Epithelial cell of prostate (primary cell): ENCODE measurements at regions not wholly inside any gene's neighbourhood (a gene's known extent, or its start where the extent isn't known, plus 50 kb on each side); places are given as distances from the start of the nearest gene placed in this dataset.
"Not testable (repeated sequence)": the region's sequence is repeated elsewhere in the genome, so short reads cannot be mapped to it uniquely, and the experiment has no call there.

Source experiments
- DNase-seq: peaks from one replicate; pipeline ENCODE4 v3.0.0-alpha.2; 2011; ENCODE audit warnings: low read depth, low spot score
- H3K27ac ChIP-seq: fragments of 450-650 bp; 2 replicates; pipeline ENCODE4 v1.5.1; 2017; ENCODE audit warnings: mild to moderate bottlenecking

DNA sequence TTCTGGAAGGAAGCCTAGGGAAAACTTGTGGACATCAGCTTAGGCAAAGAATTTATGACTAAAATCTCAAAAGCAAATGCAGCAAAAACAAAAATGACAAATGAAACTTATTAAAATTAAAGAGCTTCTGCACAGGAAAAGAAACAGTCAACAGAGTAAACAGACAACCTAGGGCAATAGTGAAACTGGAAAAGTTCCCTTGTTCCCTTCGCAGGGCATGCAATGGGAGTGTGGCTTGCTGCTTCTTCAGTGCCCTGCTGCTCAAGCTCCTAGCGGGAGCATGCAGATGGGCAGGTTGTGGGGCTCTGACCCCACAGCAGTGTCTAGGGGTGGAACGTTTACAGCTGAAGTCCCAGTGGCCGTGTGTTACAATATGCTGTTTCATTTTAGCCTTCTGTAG lies 1797.4 kb downstream of the NCAM2 start:
- H3K27ac ChIP-seq = no peak overlapping the region
- DNase-seq = no peak

DNA sequence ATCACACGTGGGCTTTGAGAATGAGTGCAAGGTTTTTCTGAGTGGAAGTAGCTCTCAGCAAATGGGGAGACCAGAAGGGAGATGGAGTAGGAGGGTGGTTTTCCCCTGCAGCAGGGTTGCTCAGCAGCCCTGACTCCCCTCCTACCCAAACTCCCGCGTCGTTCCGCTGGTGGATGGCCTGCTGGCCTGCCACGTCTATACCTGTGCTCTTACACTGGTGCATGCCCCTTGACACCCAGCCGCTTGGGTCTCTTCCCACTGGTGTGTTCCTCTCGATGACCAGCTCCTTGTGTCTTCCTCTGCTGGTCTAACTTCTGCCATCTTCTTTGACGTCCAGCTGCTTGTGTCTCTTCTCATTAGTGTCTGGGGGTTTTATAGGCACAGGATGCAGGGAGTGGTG lies 1797.9 kb downstream of the NCAM2 start:
- no peak for DNase-seq
- H3K27ac ChIP-seq = no peak overlapping the region

GRCh38 chr21:22804151-22804550 lies 1805.9 kb downstream of the NCAM2 start:
- no peak overlapping the region for H3K27ac ChIP-seq
- DNase-seq = no peak

GRCh38 chr21:22806278-22806677 lies 1808.1 kb downstream of the NCAM2 start:
- no peak for DNase-seq
- no peak overlapping the region for H3K27ac ChIP-seq

- DNase-seq = no peak
- no peak overlapping the region for H3K27ac ChIP-seq
Observed at GRCh38 chr21:22813201-22813600, 1815.0 kb downstream of the NCAM2 start.

DNA sequence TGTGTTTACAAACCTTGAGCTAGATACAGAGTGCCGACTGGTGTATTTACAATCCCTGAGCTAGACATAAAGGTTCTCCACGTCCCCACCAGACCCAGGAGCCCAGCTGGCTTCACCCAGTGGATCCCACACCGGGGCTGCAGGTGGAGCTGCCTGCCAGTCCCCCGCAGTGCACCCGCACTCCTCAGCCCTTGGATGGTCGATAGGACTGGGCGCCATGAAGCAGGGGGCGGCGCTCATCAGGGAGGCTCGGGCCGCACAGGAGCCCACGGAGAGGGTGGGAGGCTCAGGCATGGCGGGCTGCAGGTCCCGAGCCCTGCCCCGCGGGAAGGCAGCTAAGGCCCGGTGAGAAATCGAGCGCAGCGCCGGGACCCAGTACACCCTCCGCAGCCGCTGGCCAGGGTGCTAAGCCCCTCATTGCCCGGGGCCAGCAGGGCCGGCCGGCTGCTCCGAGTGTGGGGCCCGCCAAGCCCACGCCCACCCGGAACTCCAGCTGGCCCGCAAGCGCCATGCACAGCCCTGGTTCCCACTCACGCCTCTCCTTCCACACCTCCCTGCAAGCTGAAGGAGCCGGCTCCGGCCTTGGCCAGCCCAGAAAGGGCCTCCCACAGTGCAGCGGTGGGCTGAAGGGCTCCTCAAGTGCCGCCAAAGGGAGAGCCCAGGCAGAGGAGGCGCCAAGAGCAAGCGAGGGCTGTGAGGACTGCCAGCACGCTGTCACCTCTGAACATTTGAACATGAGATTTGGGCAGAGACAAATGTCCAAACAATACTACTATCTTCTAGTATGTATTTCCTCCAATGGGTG lies 1820.7 kb downstream of the NCAM2 start:
- not testable (repeated sequence) for DNase-seq, H3K27ac ChIP-seq

GRCh38 chr21:22827422-22827821 lies 1829.2 kb downstream of the NCAM2 start:
- no peak for DNase-seq
- H3K27ac ChIP-seq = no peak overlapping the region

DNA sequence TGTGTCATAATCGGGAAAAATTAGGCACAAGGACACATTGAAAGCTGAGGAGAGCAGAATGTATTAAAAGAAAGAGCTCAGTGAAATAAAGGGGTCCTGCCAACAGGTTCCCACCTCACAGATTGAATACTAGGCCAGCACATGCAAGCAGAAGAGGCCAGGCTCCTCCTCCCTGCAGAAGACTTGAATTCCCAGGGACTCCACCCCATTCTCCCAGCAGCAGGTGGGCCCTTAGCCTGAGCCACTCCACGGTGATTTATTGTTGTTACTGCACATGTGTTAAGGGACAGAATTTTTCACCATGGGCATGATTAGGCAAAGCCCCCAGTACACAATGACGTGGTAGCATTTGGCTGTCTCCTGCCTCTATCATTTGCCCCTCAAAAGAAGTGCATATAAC lies 1844.7 kb downstream of the NCAM2 start:
- no peak for DNase-seq
- H3K27ac ChIP-seq = no peak overlapping the region

DNA sequence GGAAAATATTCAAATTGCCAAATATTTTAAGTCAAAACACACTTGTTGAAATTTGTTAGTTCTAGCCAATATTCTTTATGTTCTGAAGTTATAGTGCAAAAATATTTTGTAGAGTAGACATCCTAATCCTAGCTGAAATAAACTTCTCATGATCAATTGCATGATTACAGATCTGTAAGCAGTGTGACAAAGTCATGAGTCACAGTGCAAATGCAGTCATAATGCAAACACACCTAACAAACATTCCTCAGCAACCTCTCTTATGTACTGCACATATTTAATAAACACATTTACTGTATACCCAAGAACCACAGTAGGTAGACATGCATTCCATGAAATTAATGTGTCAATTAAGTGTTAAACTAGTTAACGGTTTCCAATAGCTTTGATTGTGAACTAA lies 1857.4 kb downstream of the NCAM2 start:
- peak; percentile 49 for DNase-seq

DNA sequence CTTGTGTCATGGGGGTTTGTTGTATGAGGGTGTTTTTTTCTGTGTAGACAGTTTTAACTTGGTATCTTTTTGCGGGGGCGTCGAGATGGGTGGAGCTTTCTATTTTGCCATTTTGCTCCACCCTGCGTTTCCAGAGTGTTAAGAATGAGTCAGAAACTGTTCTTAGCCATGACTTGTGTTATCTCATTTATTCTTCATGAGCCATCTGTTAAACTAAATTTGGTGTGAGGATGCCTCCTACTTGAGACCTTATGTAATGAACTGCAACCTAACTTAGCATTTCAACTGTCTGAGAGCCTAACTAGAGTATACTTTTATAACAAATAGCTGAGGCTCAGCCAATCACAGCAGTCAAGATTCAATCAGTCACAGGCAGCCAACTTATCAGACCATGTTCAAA lies 1873.5 kb downstream of the NCAM2 start:
- no peak overlapping the region for H3K27ac ChIP-seq
- no peak for DNase-seq

More for the DNA sequence above, 1857.4 kb downstream of the NCAM2 start:
- no peak overlapping the region for H3K27ac ChIP-seq

- H3K27ac ChIP-seq = no peak overlapping the region
- no peak for DNase-seq
Observed at GRCh38 chr21:22880573-22880972, 1882.4 kb downstream of the NCAM2 start.

- no peak overlapping the region for H3K27ac ChIP-seq
- no peak for DNase-seq
Observed at GRCh38 chr21:22881131-22881530, 1882.9 kb downstream of the NCAM2 start.

- DNase-seq = no peak
- H3K27ac ChIP-seq = peak overlapping the region; percentile 20
Observed at GRCh38 chr21:22885079-22885478, 1886.9 kb downstream of the NCAM2 start.

DNA sequence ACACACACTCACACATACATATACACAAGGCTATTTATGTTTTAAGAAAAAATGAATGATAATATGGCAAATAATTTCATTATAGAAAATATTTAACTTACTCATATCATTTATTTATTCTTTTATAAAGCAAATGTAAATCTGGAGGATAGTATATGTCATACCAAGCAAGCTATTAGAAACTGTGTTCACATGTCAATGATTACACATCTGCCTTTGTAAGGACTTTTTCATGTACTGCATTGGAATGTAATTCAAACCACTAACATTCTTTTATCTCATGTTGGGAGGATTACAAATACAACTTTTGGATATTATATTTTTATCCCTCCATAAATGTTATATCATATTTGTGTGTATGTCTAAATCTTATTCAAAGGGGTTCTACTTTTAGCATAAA lies 1887.4 kb downstream of the NCAM2 start:
- no peak for DNase-seq

DNA sequence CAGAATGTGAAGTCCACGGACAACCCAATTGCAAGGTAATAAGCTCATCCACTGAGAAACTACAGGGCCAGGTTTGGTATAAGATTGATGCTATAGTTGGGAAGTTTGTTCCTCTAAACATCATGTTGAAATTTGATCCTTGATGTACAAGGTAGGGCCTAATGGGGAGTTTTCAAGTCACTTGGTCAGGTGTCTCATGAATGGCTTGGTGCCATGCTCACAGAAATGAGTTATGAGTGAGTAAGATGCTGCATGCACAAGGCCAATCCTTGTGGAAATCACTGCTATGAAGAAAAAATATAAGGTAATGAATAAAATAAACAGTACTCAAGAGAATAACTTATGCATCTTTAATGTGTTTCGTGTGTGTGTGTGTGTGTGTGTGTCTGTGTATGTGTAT lies 1891.2 kb downstream of the NCAM2 start:
- H3K27ac ChIP-seq = no peak overlapping the region
- DNase-seq = no peak

More for the DNA sequence above, 1887.4 kb downstream of the NCAM2 start:
- peak overlapping the region; percentile 20 for H3K27ac ChIP-seq

DNA sequence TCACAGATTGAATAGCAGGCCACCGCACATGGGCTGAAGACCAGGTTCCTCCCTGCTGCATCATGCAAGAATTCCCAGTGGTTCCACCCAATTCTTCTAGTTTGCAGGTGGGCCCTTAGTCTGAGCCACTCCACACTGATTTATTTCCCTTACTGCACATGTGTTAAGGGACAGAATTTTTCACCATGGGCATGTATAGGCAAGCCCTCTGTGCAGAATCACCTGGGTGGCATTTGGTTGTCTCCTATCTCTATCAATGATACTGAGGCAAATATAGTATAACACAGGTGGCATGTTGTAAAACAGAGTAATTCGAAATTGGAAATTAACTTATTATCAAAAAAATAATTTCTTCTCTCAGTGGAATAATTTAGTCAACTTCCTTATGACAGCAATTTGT lies 1892.4 kb downstream of the NCAM2 start:
- no peak overlapping the region for H3K27ac ChIP-seq
- DNase-seq = no peak

DNA sequence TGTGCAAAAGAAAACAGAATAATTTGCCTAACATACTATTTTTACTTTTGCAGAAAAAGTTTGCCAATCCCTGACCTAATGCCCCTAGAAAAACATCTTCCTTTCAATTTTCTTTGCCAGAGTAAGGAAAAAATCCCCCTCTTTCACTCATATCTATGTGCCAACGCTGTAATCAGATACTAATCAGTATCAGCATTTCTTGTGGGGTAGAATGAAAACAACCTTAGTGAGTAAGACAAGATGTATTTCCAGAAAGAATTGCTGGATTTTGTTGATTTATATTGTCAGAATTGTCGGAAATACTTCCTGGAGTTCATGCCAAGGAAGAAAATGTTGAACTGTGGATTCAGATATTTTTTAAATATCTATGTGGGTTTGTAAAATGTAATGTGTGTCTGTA lies 1893.8 kb downstream of the NCAM2 start:
- no peak for DNase-seq
- H3K27ac ChIP-seq = no peak overlapping the region

- no peak overlapping the region for H3K27ac ChIP-seq
- no peak for DNase-seq
Observed at GRCh38 chr21:22892740-22893139, 1894.5 kb downstream of the NCAM2 start.

- H3K27ac ChIP-seq = no peak overlapping the region
- no peak for DNase-seq
Observed at GRCh38 chr21:22898051-22898665, 1899.9 kb downstream of the NCAM2 start.

GRCh38 chr21:22900490-22900889 lies 1902.3 kb downstream of the NCAM2 start:
- H3K27ac ChIP-seq = peak overlapping the region; percentile 35
- DNase-seq = no peak

DNA sequence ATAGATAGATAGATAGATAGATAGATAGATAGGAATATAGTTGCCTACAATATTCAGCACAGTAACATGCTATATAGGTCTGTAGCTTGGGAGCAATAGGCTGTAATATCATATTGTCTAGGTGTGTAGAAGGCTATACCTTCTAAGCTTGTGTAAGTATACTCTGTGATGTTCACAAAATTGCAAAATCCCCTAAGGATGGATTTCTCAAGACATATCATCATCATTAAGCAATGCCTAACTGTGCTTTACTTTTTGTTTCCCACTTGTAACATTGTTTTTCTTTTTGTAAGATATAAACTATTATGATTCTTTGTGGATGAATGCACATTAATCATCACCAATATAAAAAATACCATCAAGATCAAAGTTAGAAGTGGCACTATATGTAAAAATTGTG lies 1905.6 kb downstream of the NCAM2 start:
- DNase-seq = no peak
- no peak overlapping the region for H3K27ac ChIP-seq

DNA sequence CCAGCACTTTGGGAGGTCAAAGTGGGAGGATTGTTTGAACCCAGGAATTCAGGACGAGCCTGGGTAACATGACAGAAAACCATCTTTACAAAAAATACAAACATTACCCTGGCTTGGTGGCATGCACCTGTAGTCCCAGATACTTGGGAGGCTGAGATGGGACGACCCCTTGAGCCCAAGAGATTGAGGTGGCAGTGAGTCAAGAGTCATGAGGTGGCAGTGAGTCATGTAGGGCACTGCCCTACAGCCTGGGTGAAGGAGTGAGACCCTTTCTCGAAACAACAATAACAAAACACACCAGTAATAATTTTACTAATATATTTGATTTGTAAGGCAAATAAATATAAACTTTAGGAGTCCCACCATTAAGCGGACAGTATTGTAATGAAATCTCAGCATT lies 1906.2 kb downstream of the NCAM2 start:
- DNase-seq = no peak
- no peak overlapping the region for H3K27ac ChIP-seq
